C4-2B (cell line): ENCODE measurements at regions not wholly inside any gene's neighbourhood (a gene's known extent, or its start where the extent isn't known, plus 50 kb on each side); places are given as distances from the start of the nearest gene placed in this dataset.

Source experiments
- CTCF ChIP-seq: fragments of 450-650 bp; conservative IDR thresholded peaks from 2 replicates; pipeline ENCODE4 v1.5.1; 2017; ENCODE audit warnings: mild to moderate bottlenecking
- ZFX ChIP-seq: fragments of 450-650 bp; IDR thresholded peaks from 2 replicates; pipeline ENCODE4 v1.6.1; 2017

DNA sequence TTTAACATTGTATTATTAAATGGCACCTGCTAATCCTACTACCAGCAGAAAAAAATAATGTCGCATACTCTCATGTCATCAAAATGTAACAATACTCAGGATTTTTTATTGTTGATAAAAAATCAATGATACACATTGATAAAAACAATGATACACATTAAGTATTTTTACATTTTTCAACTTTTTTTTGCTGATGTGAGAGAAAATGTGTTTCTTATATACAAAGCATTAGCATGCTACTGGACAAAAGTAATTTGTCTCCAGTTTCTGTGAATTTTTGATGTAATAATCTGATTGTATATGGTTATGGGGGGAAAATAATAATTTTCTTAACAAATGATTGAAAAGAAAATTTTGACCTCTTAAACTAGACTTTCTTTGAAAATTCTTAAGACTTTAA is 1256.6 kb upstream of the CNTN5 start:
- TF ChIP-seq CTCF: no peak
- TF ChIP-seq ZFX: no peak
